NCI-H345 treated with DMSO at 0.1 percent for 48 hours (cell line): ENCODE measurements at regions not wholly inside any gene's neighbourhood (a gene's known extent, or its start where the extent isn't known, plus 50 kb on each side); places are given as distances from the start of the nearest gene placed in this dataset.

Source experiments
- DNase-seq: peaks from one replicate; lab custom pipeline; 2025; ENCODE audit not compliant: unreplicated experiment; lab: John Stamatoyannopoulos, UW

- no peak for DNase-seq
Observed at GRCh38 chr18:24672165-24672941, 211.9 kb downstream of the HRH4 start.

DNA sequence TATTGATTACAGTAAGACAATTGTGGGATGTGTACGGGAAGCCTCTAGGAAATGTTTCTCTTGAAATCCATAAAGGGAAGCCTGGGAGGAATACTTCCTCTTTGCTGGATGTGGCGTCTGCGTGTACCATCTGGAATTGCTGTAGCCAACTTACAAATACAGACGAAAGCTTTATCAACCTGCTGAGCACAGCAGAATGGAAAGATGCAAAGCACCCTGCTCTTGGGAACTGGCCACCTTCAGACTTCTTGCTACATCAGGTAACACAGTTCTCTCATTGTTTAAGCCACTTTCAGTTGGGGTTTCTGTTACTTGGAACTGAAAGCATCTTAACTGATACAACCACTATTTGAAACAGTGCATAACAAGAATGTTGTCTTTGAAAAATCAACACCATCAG is 213.8 kb downstream of the HRH4 start:
- no peak for DNase-seq

GRCh38 chr18:24674605-24675004 is 214.2 kb downstream of the HRH4 start:
- DNase-seq: no peak

- no peak for DNase-seq
Observed at GRCh38 chr18:24677011-24677410, 216.6 kb downstream of the HRH4 start.

DNA sequence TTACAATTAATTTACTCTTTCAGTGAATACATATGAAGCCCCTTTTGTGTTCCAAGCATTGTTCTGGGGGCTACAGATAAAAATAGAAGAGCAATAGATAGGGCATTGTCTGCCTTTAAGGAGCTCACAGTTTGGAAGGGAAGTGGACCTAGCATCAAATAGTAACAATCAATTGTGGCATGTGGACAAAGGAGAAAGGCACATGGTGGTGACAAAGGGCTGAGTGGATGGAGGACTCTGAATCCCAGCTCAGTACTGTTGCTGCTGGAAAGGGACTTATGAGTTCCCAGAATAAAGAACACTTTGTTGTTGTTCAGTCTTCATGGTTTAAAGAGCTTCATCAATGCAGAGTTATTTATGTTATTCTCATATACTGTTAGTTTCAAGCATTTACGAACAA is 217.7 kb downstream of the HRH4 start:
- no peak for DNase-seq

- DNase-seq: no peak
Observed at GRCh38 chr18:24678626-24679025, 218.2 kb downstream of the HRH4 start.

DNA sequence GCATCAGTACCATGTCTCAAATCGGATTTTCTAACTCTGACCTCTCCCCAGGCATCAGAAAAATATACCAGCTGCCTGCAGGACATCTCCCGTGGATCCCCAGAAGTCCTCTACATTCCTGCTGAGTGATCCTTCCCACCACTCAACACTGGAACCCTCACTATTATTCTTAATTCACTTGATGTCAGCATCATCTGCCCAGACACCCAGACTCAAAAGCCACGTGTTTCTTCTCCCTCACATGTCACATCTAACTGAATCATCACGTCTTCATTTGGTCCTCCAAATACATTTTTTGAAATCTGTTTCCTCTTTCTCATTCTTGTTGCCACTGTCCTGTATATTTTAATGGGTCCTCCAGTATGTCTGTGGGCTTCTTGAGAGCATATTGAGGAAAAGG is 218.6 kb downstream of the HRH4 start:
- no peak for DNase-seq

GRCh38 chr18:24683925-24684324 is 223.5 kb downstream of the HRH4 start:
- no peak for DNase-seq

DNA sequence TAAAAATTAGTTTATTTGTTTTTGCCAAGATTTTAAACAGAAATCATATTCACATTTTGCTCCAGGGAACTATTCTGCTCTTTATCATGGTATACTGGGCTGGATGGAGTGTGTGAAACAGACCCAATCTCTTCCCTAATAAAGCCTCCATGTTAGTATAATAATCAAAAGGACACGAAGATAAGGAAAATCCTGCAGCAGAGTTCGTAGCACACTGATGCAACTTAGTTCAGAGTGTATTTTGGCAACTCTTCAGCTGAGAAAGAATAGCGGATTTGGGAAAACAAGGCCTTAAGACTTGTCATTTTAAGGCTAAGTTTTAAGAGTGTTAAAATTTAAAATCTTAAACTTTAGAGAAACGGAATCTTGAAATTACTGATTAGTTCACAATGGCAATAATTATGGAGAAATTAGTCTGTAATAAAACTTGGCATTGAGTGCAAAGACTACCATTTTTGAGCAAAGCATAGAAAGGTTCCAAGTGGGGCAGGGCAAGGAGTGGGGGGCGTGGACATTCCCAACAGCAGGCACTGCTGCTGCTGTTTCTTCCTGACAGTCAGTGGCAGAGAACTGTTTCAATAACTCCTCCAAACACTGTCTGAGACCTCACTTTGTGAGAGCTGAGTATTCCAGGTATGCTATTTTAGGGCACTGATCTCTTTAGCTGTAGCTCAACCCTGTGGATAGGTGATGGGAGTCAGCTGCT is 225.0 kb downstream of the HRH4 start:
- no peak for DNase-seq

DNA sequence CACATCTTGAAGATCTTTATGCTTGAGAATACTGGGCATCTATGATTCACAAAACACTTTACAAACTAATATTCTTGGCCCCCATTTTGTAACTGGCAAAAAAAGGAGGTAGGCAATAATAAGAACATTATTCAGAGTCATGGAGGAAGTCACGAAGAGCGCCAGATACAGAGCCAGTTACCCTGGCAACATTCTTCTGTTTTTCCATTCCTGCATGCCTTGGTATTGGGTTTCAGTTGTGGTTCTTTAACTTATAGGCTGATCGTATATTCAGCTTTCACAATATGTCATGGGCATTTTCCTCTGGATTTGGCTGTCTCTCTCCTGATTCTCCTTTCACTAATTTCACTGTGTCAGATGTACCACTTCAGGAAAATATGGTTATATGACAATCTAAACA is 234.7 kb downstream of the HRH4 start:
- peak; percentile 56 for DNase-seq

DNA sequence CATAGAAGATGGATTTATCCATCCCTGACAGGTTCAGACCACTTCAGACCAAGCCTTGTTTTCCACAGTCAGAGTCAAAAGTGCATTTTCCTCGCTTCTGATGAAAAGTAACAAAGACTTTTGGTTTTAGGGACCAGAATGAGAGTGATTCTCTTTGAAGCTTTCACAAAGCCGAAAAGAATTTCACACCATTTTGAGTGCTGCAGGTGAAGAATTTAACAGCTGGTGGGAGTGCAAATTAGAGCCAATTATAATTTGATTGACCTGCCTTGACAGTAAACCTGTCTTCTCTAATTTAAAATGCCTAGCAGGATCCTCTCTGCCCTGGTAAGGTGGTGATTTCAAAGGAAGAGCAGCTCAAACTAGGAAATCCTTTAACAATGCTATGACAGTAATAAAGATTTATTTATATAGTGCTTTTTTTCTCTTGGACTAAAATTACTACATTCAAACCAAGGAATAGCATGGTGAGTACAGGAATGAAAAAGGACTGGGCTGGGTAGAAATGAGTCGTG is 241.6 kb downstream of the HRH4 start:
- no peak for DNase-seq

GRCh38 chr18:24703316-24703715 is 242.9 kb downstream of the HRH4 start:
- DNase-seq: no peak

- peak; percentile 60 for DNase-seq
Observed at GRCh38 chr18:24704946-24705630, 244.7 kb downstream of the HRH4 start.

DNA sequence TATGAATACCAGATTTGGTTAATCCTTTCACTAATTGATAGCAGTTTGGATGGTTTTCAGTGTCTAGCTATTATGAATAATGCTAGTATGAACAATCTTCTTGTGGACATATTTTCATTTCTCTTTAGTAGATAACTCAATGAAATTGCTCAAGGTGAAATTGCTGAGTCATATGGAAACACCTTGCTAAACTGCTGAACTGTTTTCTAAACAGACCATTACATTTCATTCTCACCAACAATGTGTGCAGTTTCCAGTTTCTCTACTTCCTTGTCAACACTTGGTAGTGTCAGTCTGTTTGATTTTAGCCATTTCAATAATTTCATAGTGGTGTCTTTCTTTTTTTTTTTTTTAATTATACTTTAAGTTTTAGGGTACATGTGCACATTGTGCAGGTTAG is 250.0 kb downstream of the HRH4 start:
- no peak for DNase-seq

- DNase-seq: no peak
Observed at GRCh38 chr18:24719791-24720190, 259.4 kb downstream of the HRH4 start.

DNA sequence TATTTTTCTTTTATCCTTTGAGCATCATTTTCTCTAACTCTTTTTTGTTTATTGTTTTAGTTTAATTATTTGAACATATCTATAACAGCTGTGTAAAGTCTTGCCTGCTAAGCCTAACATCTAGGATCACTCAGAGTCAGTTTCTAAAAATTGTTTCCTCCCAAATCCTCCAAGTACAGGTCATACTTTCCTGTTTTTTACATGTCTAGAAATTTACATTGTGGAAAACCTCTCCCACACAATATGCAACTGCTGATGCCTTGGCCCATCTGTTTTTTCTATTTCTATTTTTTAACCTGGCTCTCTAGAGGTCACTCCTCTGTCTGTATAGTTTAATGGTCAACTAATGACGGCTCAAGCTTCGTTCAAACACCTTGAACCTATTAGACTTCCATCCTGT is 261.0 kb downstream of the HRH4 start:
- DNase-seq: no peak

GRCh38 chr18:24725644-24726415 is 265.4 kb downstream of the HRH4 start:
- no peak for DNase-seq

DNA sequence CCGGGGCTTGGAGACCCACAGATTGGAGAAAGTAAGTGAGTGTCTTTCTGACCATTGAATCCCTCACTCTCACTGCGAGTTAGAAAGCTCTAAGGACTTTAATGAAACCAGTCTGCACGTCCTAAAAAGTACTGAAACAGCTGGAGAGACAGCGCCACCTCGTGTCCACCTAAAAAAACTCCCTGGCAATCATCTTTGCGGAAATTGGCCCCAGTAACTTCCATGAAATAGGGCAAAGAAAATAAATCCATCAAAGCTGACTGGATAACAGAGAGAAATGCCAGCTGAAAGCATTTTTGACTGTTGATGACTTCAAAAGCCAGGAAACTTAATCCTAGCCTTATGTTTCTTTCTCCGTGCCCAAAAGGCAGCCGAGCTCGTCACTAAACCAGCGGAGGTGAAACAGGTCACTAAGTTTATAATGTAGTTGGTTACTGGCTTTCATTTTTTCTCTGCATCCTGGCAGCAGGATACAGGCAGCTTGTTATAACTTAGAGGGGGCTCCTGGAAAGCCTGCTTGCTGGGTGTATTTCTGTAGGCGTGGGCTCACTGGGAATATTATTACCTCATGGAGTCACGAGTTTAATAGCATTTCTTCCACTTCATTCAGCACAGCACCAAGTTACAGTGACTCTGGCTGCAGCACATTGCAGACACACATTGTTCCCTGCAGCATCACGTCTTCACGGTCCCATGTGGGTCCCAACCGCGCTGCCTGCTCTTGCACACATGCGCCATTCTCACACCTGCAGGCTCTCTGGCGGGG is 266.5 kb downstream of the HRH4 start:
- DNase-seq: peak; percentile 86

DNA sequence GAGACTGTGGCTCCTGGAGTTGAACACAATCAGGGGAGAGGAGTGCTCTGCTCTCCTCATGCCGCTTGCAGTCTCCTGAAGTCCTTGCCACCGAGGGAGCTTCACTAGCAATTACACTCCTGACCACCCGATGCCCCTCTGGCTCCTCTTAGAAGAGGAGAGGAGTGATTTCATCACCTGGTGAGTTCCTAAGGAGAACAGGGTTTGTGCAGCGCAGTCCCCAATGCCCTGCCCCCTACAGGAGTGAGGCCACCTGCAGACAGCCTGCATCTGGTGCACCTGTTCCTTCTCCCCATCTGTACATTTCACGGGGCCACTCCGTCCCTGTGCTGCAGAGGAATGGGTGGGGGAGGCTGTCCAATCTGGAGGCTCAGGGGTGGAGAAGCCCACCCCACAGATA is 267.2 kb downstream of the HRH4 start:
- no peak for DNase-seq

DNA sequence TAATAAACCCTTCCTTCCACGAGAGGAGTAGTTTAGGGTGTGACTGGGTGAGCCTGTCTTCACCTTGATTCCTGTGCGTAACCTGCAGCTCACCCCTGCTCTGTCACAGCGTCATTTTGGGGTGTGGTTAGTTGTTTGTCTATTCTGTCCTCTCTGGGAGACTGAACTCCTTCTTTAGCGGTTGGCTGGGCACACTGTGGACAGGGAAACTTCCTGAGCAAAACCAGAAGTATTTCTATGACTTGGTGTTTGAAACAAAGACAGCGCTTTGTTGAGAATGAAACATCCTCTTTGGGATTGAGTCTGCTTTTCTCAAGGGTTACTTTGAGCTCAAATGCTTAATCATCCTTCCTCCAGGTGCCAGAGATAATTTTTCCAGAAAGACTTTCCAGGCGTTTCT is 270.7 kb downstream of the HRH4 start:
- DNase-seq: no peak
